ENCODE measurements at regions not wholly inside any gene's neighbourhood (a gene's known extent, or its start where the extent isn't known, plus 50 kb on each side); places are given as distances from the start of the nearest gene placed in this dataset.

DNA sequence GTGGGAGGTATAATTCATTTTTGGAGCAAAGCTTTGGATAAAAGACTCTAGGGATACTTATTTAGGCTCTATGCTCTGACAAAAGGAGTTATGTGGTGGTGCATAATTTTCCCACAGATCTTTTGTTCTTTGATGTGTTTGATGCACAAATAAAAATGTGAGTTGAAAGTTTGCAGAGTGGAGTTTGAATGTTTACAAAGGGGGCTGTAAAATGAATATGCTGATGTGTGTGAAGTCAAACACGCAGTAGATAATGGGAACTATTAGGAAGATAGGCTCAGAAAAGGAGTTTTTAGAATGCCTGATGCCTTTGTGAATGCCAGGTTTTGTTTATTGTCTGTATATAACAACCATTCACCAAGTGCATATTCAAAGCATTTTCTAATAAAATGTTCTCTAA, 545.0 kb upstream of the EPHA7 start:
- H3K27ac ChIP-seq, result no peak overlapping the region
- intact Hi-C loops (cut with DNase I), result no loop called here
- no peak overlapping the region for H3K4me3 ChIP-seq
- TF ChIP-seq, protein P1, sequence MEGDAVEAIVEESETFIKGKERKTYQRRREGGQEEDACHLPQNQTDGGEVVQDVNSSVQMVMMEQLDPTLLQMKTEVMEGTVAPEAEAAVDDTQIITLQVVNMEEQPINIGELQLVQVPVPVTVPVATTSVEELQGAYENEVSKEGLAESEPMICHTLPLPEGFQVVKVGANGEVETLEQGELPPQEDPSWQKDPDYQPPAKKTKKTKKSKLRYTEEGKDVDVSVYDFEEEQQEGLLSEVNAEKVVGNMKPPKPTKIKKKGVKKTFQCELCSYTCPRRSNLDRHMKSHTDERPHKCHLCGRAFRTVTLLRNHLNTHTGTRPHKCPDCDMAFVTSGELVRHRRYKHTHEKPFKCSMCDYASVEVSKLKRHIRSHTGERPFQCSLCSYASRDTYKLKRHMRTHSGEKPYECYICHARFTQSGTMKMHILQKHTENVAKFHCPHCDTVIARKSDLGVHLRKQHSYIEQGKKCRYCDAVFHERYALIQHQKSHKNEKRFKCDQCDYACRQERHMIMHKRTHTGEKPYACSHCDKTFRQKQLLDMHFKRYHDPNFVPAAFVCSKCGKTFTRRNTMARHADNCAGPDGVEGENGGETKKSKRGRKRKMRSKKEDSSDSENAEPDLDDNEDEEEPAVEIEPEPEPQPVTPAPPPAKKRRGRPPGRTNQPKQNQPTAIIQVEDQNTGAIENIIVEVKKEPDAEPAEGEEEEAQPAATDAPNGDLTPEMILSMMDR (IDR thresholded peaks at IDR 0.05), result no peak
- TF ChIP-seq POLR2A (IDR thresholded peaks at IDR 0.05), result no peak
- no peaks in the 10 kb centered on the region for H3K4me1 ChIP-seq
- no peaks in the 10 kb centered on the region for H3K36me3 ChIP-seq
- no peak for DNase-seq
- WGBS, 4 donors, result 37 to 54% (median 50%) methylated on average over 1 of the region's 1 CpG
- H3K27me3 ChIP-seq, result no peaks in the 10 kb centered on the region
- H3K9me3 ChIP-seq, result no peaks in the 10 kb centered on the region
- no peak for ATAC-seq

DNA sequence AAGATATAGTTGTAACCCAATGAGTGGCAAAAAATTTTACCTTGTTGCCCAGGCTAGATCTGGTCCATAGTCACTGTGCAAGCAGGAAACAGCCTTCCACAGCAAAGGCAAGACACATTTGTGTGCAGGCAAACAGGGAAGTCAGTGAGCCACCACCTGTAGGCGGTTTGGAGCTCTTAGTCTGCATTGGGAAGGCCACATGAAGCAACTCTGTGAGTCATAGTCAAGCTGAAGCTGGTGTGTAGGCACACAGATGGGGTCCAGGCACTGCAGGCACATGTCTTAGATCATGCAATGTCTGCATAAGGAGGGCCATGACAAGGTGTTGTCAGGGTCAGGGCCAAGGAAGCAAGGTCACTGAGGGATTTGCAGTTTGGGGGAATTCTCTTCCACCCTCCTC, 543.2 kb upstream of the EPHA7 start:
- Histone ChIP-seq H3K4me3 (no peak overlapping the region), H3K27me3 (no peaks in the 10 kb centered on the region), H3K9me3 (no peaks in the 10 kb centered on the region), H3K4me1 (no peaks in the 10 kb centered on the region), H3K36me3 (no peaks in the 10 kb centered on the region), H3K27ac (no peak overlapping the region)
- DNase-seq (no peak), ATAC-seq (no peak)
- WGBS, 4 donors, result 40 to 63% (median 57%) methylated on average over 1 of the region's 1 CpG
- TF ChIP-seq POLR2A (IDR thresholded peaks at IDR 0.05), result no peak
- TF ChIP-seq, protein P1 (IDR thresholded peaks at IDR 0.05), result no peak
- intact Hi-C loops (cut with DNase I), result no loop called here

DNA sequence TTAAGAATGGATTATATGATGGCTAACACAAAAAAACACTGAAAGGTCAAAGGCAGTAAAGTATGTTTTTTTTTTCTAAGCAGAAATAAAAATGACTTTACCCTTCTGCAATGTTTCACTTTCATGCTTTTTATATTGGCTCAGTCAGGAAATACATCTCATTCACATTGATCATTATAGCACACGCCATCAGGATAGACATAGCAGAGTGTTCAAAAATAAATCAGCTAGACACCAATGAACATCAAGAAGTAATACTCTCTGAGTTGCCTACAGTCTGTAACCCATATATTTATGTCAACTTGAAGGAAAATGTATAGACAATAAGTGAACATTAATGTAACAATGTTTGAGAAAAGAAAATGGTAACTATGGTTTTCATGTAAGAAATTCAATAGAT, 535.2 kb upstream of the EPHA7 start:
- intact Hi-C loops (cut with DNase I), result no loop called here
- H3K4me3 ChIP-seq, result no peak overlapping the region
- H3K36me3 ChIP-seq, result no peaks in the 10 kb centered on the region
- TF ChIP-seq, protein P1 (IDR thresholded peaks at IDR 0.05), result no peak
- no peak for TF ChIP-seq POLR2A (IDR thresholded peaks at IDR 0.05)
- H3K27me3 ChIP-seq, result no peaks in the 10 kb centered on the region
- WGBS, 4 donors, result 57 to 70% (median 62%) methylated on average over 1 of the region's 1 CpG
- ATAC-seq (no peak), DNase-seq (no peak)
- no peaks in the 10 kb centered on the region for H3K4me1 ChIP-seq
- H3K27ac ChIP-seq, result no peak overlapping the region
- H3K9me3 ChIP-seq, result no peaks in the 10 kb centered on the region

DNA sequence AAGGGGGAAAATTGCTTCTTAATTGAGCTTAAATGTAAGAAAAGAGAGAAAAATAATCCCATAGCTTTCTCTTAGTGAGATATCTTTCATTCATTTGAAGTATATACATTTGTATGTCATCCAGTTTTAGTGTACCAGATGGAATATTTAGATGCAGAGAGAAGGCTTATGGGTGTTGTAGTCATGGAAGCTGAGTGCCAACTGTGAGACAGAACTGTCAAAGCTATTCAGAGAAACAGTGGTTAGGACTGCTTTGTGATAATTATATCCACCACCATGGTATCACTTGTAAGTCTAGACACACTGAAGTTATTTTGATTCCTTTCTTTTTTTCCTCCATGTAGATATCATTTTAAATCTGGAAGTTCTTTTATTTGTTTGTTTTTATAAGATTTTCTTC, 524.3 kb upstream of the EPHA7 start:
- Histone ChIP-seq H3K27ac (no peak overlapping the region), H3K4me1 (no peaks in the 10 kb centered on the region), H3K4me3 (no peak overlapping the region), H3K36me3 (no peaks in the 10 kb centered on the region), H3K27me3 (no peaks in the 10 kb centered on the region), H3K9me3 (no peaks in the 10 kb centered on the region)
- no peak for DNase-seq
- intact Hi-C loops (cut with DNase I), result no loop called here
- TF ChIP-seq, protein P1 (IDR thresholded peaks at IDR 0.05), result no peak
- no peak for ATAC-seq

Data from heart left ventricle (tissue), 16 donors.